HG03280 (cell line): ENCODE measurements at regions not wholly inside any gene's neighbourhood (a gene's known extent, or its start where the extent isn't known, plus 50 kb on each side); places are given as distances from the start of the nearest gene placed in this dataset.
"Not testable (repeated sequence)": the region's sequence is repeated elsewhere in the genome, so short reads cannot be mapped to it uniquely, and the experiment has no call there.

Experiments
- ATAC-seq: cut with Tn5 transposase; IDR thresholded peaks from one replicate; pipeline ENCODE4 v1.9.1; 2021; ENCODE audit warnings: mild to moderate bottlenecking, moderate library complexity; ENCODE audit not compliant: unreplicated experiment

DNA sequence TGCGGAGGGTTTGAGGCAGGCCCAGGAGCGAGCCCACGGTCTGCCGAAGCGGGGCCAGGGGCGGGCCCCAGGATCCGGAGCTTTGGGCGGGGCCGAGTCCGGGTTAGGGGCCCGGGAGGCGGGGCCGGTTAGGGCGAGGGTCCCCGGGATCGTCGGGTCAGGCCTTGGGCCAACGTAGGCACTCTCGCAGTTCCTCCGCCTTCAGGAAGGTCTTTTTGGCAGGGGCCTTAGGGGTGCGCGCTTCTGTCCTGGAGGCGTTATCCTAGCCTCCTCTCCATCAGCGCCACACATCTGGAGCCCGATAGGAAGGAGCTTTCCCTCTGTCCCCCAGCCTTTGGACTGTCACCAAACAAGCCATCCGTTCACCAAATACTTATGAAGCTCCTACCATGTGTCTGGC, 131.8 kb upstream of the ALDH3B2 start:
- ATAC-seq, result not testable (repeated sequence)

DNA sequence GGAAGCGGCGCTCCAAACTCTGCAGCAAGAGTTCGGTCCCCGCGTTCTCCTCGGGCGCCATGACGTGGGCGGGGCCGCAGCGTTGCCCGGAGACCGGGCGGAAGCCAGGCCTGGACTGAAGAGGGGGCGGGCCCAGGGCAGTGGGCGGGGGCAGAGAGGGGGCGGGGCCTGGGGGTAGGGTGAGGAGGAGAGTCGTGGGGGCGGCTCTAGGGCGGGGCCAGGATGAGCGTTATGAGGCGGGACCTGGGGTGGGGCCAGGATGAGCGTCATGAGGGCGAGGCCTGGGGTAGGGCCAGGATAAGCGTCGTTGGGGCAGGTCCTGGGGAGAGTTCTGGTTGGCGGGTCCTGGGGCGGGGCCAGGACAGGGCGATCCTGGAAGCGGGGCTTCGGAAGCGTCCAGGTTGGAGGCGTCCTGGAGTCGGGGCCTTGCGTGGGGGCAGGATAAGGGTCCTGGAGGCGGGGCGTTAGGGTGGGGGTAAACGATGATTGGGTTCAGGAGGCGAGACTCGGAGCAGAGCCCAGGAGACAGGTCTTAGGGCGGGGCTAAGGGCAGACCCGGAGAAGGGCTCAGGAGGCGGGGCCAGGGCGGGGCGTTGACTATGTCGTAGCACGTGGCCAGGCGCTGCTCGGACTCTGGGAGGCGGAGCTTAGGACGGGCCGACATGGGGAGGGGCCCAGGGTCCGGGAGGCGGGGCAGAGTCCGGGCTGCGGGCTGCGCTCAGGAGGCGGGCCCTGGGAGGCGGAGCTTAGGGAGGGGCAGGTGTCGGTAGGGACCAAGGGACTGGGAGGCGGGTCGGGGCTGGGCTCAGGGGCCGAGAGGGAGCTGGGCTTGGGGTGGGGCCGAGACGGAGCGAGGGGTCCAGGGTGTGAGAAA, 131.1 kb upstream of the ALDH3B2 start:
- peak; percentile 96 for ATAC-seq

DNA sequence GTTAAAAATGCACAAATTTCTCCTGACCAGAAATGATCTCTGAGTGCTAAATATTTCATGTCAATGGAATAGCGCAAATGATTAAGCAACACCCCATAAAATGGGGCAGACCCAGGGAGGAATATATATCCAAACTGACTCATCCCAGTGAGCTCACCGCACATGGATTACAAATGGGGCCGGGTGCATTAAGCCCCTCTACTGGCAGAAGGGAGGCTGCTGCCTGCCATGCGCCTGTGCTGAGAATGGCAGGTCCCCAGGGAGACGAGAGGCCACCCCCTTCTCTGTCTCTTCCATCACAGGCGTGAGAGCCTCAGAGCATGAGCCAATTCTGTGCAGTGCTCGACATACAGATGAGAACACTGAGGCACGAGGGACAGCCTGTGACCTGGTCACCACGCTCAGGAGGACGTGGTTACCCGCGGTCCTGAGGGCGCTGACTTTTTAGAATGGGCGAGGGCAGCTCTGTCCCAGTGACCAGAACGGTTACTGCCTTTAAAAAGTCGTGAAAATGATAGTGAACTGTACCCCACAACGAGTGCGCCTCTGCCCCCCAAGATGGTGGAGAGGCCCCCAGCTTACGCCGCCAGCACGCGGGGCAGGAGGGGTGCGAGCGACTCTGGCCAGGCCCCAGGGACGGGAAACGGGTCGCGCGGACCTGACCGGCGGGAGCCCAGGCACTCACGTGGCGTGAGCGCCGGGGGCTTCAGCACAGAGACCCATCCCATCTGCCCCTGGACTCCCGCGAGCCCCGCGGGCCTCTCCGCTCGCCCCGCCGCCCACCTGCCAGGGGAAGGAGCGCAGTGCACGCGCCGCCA, 130.2 kb upstream of the ALDH3B2 start:
- ATAC-seq, result not testable (repeated sequence)

DNA sequence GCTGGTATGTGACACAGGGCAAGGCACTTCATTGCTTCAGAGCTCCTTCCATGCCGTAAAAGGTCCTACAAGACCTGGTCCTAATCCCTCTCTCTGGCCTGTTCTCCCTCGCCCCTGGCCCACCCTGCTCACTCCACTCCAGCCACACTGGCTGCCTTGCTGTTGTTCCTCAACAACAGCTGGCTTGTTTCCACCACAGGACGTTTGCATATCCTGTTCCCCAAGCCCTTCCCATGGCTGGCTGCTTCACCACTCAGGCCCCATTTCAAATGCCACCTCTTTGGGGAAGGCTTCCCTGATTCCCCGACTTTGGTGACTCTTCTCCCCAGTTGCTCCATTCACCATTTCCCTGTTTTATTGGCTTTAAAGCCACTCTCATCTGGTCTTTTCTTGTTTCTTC, 129.1 kb upstream of the ALDH3B2 start:
- not testable (repeated sequence) for ATAC-seq

DNA sequence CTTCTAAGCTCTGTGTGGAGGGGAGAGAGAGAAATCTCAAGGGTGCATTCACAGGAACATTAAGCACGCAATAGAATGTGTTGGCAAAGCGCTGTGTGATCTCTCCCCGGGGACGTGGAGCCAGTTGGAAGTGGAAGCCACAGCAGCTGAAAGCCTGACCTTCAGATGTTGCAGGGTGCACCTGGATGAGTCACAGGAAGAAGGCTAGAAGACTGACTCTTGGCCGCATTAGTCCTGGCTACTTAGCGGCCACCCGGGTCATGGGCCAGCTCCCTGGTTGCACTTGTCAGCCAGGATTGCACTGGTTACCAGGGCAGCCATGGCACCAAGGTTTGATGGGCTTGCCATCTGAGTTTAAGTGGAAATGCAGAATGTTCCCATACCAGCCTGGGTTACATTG, 128.6 kb upstream of the ALDH3B2 start:
- ATAC-seq, result not testable (repeated sequence)

DNA sequence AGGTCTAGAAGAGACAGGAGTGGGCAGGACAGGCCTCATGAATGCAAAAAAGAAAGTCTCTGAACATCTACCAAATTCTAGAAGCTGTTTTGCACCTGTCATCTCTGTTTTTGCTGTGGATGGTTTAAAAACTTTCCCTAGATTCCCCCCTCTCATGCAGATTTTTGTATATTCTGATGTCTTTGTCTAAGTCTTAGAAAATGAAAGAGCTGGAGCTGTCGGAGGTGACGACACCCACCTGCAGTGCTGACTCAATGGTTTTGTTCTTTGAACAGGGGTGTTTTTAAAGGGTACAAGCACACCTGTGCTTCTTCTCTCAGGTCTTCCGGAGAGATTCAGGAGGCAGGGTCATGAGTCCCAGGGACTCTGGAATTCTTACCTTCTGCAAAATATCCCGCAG, 128.2 kb upstream of the ALDH3B2 start:
- not testable (repeated sequence) for ATAC-seq

DNA sequence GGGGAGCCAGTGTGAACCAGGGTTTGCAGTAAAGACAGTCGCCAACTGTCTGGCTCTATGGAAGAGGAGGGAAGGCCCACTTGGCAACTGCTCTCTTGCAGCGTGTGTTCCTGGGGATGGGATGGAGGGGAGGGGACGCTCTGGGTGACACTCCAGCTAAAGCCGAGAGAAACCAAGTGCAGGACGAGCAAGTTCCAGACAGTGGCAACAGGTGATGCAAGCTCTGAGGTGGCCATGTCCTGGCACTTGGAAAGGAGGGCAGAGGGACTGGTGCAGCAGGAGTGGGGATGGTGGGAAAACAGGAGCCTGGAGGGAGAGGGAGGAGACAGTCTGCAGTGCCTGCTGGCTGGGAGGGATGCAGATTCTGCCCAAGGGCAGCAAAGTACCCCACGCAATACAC, 127.0 kb upstream of the ALDH3B2 start:
- ATAC-seq, result not testable (repeated sequence)

DNA sequence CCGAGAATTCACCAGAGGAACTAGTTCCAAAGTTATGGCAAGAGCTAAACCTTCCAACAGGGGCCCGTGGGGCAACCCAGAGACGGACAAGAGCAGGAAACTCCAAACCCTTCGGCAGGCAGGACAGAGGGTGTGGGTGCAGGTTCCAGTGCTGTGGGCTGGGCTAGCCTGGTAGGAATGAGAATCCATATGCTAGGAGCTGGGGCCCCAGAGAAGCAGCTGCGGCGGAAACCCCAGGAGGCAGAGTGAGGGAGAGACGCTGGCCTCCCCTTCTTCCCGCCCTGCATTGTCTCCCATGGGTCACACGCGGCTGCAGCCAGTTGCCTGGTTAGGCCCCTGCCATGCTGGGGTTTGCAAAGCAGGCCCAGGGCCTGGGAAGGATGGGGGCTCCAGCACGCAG, 126.2 kb upstream of the ALDH3B2 start:
- not testable (repeated sequence) for ATAC-seq

DNA sequence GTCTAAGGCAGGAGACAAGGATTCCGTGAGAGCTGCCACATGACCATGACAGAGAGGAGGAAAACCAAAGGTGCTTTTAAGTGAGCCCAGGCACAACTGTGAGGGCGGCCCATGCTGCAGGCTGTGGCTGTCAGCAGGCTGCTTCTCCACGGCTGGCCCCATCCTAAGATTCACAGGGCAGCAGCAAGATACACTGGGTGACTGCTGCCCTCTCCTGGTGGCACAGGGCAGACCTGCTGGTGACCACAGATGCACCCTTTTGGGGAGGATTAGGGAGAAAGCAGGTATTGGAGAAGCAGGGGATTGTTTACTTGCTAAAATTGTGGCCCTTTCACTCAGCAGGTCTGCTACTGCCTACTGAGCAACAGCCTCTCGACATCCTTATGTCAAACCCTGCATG, 125.4 kb upstream of the ALDH3B2 start:
- ATAC-seq, result not testable (repeated sequence)

DNA sequence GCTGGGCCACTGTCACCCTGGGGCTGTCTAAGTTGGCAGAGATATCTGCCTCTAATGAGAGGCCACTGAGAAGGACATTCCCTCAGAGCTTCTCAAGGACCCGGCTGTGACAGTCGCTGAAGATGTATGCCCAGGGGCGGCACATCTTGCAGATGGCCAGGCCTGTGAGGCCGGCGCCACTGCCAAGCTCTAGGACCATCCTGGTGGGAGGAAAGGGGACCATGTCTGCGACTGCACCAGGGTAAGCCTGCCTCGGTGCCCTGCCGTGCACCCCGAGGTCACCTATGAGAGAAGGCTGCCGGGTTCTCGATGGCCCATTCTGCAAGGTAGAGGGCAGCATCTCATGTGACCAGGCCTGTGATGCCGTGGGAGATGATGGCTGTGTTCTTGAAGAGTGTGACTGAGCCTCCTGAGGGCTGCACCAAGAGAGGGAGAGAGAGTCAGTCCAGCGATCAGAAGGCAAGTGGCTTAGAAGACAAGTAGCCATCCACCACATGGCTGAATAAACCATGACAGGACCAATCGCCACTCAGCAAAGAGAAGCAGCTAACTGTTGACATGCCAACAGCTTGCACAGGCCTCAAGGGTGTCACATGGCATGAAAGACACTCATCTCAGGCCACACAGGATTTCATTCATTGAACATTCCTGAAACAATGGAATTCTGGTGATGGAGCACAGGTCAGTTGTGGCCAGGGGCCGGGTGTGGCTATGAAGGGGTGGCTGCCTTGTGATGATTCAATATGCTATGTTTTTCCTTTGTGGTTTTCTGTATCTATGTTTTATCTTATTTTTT, 123.5 kb upstream of the ALDH3B2 start:
- not testable (repeated sequence) for ATAC-seq

DNA sequence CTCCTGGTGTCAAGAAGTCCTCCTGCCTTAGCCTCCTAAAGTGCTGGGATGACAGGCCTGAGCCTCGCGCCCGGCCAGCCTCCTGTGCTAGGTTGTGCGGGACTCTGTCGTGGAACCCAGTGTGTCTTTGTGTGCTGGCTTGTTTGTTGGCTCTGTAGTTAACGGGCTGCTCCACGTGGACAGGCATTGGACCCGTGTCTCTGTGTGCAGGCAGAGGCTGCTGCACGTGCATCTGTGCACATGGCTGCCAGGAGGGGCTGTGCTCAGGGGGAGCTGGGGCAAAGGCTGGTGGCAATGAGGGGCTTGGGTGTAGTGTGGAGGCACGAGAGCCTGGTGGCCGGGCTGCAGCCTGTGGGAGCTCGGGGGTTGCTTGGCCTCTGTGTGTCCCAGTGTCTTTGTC, 121.3 kb upstream of the ALDH3B2 start:
- no peak for ATAC-seq

DNA sequence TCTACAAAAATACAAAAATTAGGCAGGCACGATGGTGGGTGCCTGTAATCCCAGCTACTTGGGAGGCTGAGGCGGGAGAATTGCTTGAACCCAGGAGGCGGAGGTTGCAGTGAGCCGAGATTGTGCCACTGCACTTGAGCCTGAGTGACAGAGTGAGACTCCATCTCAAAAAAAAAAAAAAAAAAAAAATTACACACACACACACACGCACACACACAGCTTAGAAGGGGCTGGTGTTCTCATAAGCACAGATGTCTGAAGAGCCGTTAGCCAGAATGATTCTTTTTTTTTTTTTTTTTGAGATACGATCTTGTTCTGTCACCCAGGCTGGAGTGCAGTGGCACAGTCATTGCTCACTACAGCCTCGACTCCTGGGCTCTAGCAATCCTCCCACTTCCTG, 119.3 kb upstream of the ALDH3B2 start:
- ATAC-seq, result not testable (repeated sequence)

DNA sequence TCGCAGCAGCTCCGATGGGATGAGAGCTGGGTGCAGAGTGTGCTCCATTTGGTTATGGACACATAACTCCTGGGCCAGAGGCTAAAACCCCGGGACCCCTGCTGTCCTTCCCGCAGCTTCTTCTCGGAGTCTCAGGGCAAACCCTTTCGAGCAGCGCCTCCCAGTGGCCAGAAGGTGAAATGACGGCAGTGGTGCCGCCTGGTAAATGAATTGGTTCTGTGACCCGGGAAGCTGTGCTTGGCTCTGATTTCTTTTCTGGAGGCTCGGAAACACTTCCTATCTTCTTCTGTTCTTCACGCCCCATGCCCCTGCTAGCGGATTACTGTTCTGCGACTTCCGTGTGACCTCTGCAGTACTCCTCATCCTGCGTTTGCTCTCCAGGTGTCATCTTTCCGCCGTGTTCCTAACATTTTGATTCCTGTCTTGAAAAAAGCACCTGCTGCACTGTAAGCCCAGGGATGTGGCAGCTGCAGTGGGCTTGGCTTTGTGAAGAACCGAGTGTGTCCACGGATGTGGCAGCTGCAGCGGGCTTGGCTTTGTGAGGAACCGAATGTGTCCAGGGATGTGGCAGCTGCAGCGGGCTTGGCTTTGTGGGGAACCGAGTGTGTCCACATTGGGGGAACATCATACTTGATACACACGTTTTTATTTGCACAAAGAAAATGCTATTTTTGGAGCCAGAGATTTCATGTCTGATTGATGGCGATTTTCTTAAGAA, 118.0 kb upstream of the ALDH3B2 start:
- not testable (repeated sequence) for ATAC-seq

DNA sequence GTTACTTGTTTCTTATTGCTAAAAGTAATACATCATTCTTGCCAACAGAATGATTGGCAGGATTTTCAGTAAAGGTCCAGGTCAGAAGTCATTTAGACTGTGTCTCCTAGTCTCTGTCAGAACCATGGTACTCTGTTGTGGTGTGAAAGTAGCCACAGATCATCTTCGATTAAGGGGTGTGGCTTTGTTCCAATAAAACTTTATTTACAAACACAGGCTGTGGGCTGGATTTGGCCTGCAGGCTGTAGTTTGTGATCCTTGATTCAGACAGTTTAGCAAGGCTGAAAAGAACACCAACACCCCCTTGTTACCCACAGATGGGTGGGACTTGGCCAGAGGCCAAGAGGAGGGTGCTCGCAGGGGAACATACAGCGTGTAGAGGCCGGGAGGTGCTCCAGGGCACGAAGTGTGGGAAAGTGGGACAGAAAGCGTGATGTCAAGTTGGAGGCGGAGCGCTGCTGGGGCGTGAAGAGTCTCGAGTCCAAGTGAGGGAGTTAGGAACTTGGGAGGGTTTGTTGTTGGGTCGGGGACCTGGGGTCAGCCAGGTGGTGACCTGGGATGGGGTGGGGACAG, 117.3 kb upstream of the ALDH3B2 start:
- not testable (repeated sequence) for ATAC-seq

DNA sequence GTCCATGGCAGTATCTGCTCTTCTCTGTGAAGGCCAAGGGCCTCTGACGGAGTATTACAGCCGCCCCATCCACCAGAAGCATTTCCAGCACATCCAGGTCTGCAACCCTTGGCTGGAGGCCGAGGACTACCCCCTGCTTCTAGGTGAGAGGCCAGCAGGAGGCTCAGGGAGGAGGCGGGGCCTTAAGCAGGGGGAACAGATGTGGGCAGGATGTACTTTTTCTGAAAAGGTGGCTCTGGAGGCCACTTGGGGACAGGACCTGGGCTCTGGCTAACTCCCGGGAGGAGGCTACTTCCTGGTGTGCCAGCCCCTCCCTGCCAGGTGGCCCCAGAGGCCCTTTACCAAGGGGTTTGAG, 113.9 kb upstream of the ALDH3B2 start:
- not testable (repeated sequence) for ATAC-seq

DNA sequence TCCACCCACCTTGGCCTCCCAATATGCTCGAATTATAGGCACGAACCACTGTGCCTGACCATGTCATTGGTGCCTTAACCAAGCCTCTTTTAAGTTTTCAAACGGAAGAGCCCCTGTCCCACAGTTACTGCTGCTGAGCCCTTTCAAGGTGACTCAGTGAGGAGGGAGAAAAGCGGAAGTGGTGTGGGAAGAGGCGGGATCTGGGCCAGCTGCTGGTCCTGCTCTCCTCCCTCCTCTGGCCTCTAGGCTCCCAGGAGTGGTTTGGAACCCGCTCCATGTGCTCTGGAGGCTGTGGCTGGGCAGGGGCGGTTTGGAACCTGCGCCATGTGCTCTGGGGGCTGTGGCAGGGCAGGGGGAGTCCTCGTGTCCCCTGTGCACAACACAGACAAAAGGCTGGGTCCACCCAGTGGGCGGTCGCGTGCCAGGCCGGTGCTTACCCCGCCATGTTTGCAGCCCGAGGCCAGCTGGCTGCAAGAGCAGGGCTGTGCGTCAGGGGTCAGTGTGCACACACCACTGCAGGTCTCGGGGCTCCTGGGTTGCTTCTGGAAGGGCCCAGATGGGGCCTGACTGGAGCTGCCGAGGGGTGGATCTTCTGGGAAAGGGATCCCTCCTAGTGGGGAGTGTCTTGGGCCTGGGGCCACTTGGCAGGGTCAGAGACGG, 113.4 kb upstream of the ALDH3B2 start:
- not testable (repeated sequence) for ATAC-seq

DNA sequence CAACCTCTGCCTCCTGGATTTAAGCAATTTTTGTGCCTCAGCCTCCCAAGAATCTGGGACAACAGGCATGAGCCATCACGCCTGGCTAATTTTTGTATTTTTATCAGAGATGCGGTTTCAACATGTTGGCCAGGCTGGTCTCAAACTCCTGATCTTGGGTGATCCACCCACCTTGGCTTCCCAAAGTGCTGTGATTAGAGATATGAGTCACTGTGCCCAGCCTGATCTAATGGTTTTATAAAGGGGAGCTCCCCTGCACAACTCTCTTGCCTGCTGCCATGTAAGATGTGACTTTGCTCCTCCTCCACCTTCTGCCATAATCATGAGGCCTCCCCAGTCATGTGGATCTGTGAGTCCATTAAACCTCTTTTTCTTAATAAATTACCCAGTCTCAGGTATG, 107.5 kb upstream of the ALDH3B2 start:
- ATAC-seq, result not testable (repeated sequence)

DNA sequence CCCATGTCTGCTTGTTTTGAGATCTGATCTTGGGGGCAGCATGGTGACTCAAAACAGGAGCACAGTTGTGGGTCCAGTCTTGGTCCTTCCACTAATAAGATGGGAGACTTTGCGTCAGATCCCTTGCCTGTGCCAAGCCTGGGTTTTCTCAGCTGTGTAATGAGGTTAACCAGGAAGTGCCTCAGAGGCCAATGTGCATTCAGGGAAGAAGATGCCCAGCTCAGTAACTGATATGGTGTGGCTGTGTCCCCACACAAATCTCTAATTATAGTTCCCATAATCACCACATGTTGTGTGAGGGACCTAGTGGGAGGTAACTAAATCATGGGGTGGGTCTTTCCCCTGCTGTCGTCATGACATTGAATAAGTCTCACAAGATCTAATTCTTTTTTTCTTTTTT, 107.1 kb upstream of the ALDH3B2 start:
- not testable (repeated sequence) for ATAC-seq

DNA sequence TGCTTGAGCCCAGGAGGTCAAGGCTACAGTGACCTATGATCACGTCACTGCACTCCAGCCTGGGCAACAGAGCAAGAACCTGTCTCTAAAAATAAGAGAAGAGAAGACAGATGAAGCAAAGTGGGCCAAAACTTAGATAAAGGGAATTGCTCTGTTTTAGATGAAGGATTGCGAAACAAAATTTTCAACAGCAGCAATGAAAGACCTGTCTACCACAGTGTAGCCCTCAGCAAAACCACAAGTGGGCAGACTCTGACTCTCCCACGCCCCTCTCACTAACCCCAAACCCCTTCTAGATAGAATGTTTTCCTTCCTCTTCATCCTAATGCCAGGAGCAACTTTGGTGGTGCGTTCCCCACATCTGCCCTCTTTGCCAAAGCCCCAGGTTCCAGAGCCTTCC, 105.6 kb upstream of the ALDH3B2 start:
- ATAC-seq, result no peak
